ENCODE measurements at regions not wholly inside any gene's neighbourhood (a gene's known extent, or its start where the extent isn't known, plus 50 kb on each side); places are given as distances from the start of the nearest gene placed in this dataset.

GRCh38 chr4:19879330-19879729, 372.4 kb upstream of the SLIT2 start:
- Histone ChIP-seq H3K27me3 (ENCODE audit: insufficient read depth, poor library complexity, severe bottlenecking) (no peaks in the 10 kb centered on the region), H3K4me3 (replicated peaks; ENCODE audit: insufficient read depth, low read length) (no peak overlapping the region), H3K27ac (replicated peaks) (no peak overlapping the region)
- DNase-seq (ENCODE audit: low read depth in 1 of 2, low spot score in 1 of 2), result no peak
- TF ChIP-seq CTCF (IDR thresholded peaks at IDR 0.05; ENCODE audit: insufficient read depth, low read length) (no peak), GABPA (IDR thresholded peaks at IDR 0.05; ENCODE audit: low read depth) (no peak), REST (IDR thresholded peaks at IDR 0.05; ENCODE audit: insufficient replicate concordance, low read depth) (no peak), POLR2AphosphoS5 (IDR thresholded peaks at IDR 0.05; ENCODE audit: low read depth) (no peak), SPI1 (IDR thresholded peaks at IDR 0.05; ENCODE audit: borderline replicate concordance, low read depth) (no peak)

GRCh38 chr4:19857991-19858390, 393.7 kb upstream of the SLIT2 start:
- TF ChIP-seq POLR2AphosphoS5 (IDR thresholded peaks at IDR 0.05; ENCODE audit: low read depth) (no peak), SPI1 (IDR thresholded peaks at IDR 0.05; ENCODE audit: borderline replicate concordance, low read depth) (no peak), GABPA (IDR thresholded peaks at IDR 0.05; ENCODE audit: low read depth) (no peak), CTCF (IDR thresholded peaks at IDR 0.05; ENCODE audit: insufficient read depth, low read length) (no peak), REST (IDR thresholded peaks at IDR 0.05; ENCODE audit: insufficient replicate concordance, low read depth) (no peak)
- Histone ChIP-seq H3K27ac (replicated peaks) (no peak overlapping the region), H3K4me3 (replicated peaks; ENCODE audit: insufficient read depth, low read length) (no peak overlapping the region), H3K27me3 (ENCODE audit: insufficient read depth, poor library complexity, severe bottlenecking) (no peaks in the 10 kb centered on the region)
- DNase-seq (ENCODE audit: low read depth in 1 of 2, low spot score in 1 of 2), result no peak

- Histone ChIP-seq H3K27ac (replicated peaks) (no peak overlapping the region), H3K4me3 (replicated peaks; ENCODE audit: insufficient read depth, low read length) (no peak overlapping the region), H3K27me3 (ENCODE audit: insufficient read depth, poor library complexity, severe bottlenecking) (no peaks in the 10 kb centered on the region)
- no peak for DNase-seq (ENCODE audit: low read depth in 1 of 2, low spot score in 1 of 2)
- TF ChIP-seq CTCF (IDR thresholded peaks at IDR 0.05; ENCODE audit: insufficient read depth, low read length) (no peak), REST (IDR thresholded peaks at IDR 0.05; ENCODE audit: insufficient replicate concordance, low read depth) (no peak), POLR2AphosphoS5 (IDR thresholded peaks at IDR 0.05; ENCODE audit: low read depth) (no peak)
These were observed 394.3 kb upstream of the SLIT2 start for GRCh38 chr4:19857380-19857779.

All from HL-60 (cell line).